H1 (cell line): ENCODE measurements at regions not wholly inside any gene's neighbourhood (a gene's known extent, or its start where the extent isn't known, plus 50 kb on each side); places are given as distances from the start of the nearest gene placed in this dataset.
"Not testable (repeated sequence)": the region's sequence is repeated elsewhere in the genome, so short reads cannot be mapped to it uniquely, and the experiment has no call there.

ENCODE experiments used
- CTCF ChIA-PET: fragments of 300-600 bp; sonication (Branson Sonifier 250); formaldehyde crosslinking; loops from one replicate; lab custom pipeline; 2021; ENCODE audit not compliant: partially characterized antibody; lab: Charles Lee
- POLR2A ChIA-PET: fragments of 300-600 bp; sonication (Branson Sonifier 250); formaldehyde crosslinking; loops from one replicate; lab custom pipeline; 2021; ENCODE audit warnings: inconsistent platforms; ENCODE audit not compliant: partially characterized antibody; lab: Charles Lee
- DNase-seq, 2 experiments: peaks; one replicate each; pipeline versions ENCODE4 v3.0.0 to v3.0.0-alpha.2; 2010 to 2022; ENCODE audit warnings: low spot score in 2 of 2, low read depth in 1 of 2, mixed read lengths in 1 of 2
- FAIRE-seq: peaks from 2 replicates; lab custom pipeline; 2011; peaks lifted over from hg19 to GRCh38; lab: Jason Lieb, UNC
- H2AFZ ChIP-seq: 2 replicates; pipeline ENCODE4 v1.8.1; 2012; ENCODE audit warnings: low read length, inconsistent platforms
- H2AK5ac ChIP-seq: 2 replicates; pipeline ENCODE4 v1.6.1; 2013; ENCODE audit warnings: low read depth, low read length
- H2BK120ac ChIP-seq: replicated peaks from 2 replicates; pipeline ENCODE3; 2013; ENCODE audit warnings: low read depth, low read length, inconsistent platforms
- H2BK12ac ChIP-seq: 2 replicates; pipeline ENCODE4 v1.6.1; 2013; ENCODE audit warnings: low read depth, low read length
- H2BK15ac ChIP-seq: 2 replicates; pipeline ENCODE4 v1.6.1; 2013; ENCODE audit warnings: low read length
- H2BK20ac ChIP-seq: 2 replicates; pipeline ENCODE4 v1.6.1; 2013; ENCODE audit warnings: low read length
- H2BK5ac ChIP-seq: 2 replicates; pipeline ENCODE4 v1.6.1; 2013; ENCODE audit warnings: low read depth, low read length
- H3K14ac ChIP-seq: 2 replicates; pipeline ENCODE4 v1.6.1; 2013; ENCODE audit warnings: inconsistent platforms; ENCODE audit not compliant: insufficient read length
- H3K18ac ChIP-seq: 2 replicates; pipeline ENCODE4 v1.6.1; 2013; ENCODE audit warnings: low read length; ENCODE audit errors: extremely low read depth
- H3K23ac ChIP-seq: 2 replicates; pipeline ENCODE4 v1.6.1; 2013; ENCODE audit warnings: inconsistent platforms; ENCODE audit not compliant: insufficient read length
- H3K23me2 ChIP-seq: 2 replicates; pipeline ENCODE4 v1.6.1; 2013; ENCODE audit warnings: low read depth, low read length
- H3K27ac ChIP-seq: 2 replicates; pipeline ENCODE4 v1.6.1; 2011; ENCODE audit warnings: low read depth, low read length, inconsistent platforms
- H3K27me3 ChIP-seq, 4 experiments: replicated peaks in 1 of 4; 1 replicate in 1 of 4; 2 replicates in 3 of 4; pipeline versions ENCODE4 v1.6.1 to v1.8.1; 2011 to 2013; ENCODE audit warnings: low read length in 3 of 4, mild to moderate bottlenecking in 3 of 4, inconsistent platforms in 2 of 4, mixed read lengths in 2 of 4, moderate library complexity in 1 of 4; ENCODE audit not compliant: control insufficient read depth in 3 of 4, insufficient read depth in 3 of 4; ENCODE audit errors: extremely low read depth in 1 of 4
- H3K36me3 ChIP-seq, 4 experiments: 2 replicates each; pipeline versions ENCODE4 v1.6.1 to v1.8.1; 2011 to 2013; ENCODE audit warnings: mild to moderate bottlenecking in 4 of 4, low read length in 3 of 4, moderate library complexity in 2 of 4, control low read depth in 1 of 4, inconsistent platforms in 1 of 4; ENCODE audit not compliant: insufficient read depth in 4 of 4, control insufficient read depth in 2 of 4
- H3K4ac ChIP-seq: replicated peaks from 2 replicates; pipeline ENCODE3; 2013; ENCODE audit warnings: low read length, low read depth, mixed read lengths, inconsistent platforms; ENCODE audit not compliant: insufficient read length
- H3K4me1 ChIP-seq, 4 experiments: replicated peaks in 1 of 4; 1 replicate in 1 of 4; 2 replicates in 3 of 4; pipeline versions ENCODE4 v1.6.1 to v1.8.1; 2011 to 2013; ENCODE audit warnings: low read length in 3 of 4, inconsistent platforms in 2 of 4, mixed read lengths in 1 of 4; ENCODE audit not compliant: insufficient read depth in 4 of 4, control insufficient read depth in 3 of 4
- H3K4me2 ChIP-seq, 2 experiments: 2 replicates each; pipeline versions ENCODE4 v1.6.1 to v1.8.1; 2011 to 2013; ENCODE audit warnings: low read depth in 2 of 2, low read length in 2 of 2, control low read depth in 1 of 2, inconsistent platforms in 1 of 2, mild to moderate bottlenecking in 1 of 2; ENCODE audit not compliant: insufficient read depth in 1 of 2
- H3K4me3 ChIP-seq, 4 experiments: fragments of 200-600, 300-600 bp in 1 of 4; sonication (generic), shearing (Covaris generic), sonication (Bioruptor Twin) in 1 of 4; 2 replicates each; pipeline versions ENCODE4 v1.5.1 to v1.8.1; 2011 to 2016; ENCODE audit warnings: low read length in 4 of 4, low read depth in 3 of 4, control low read depth in 2 of 4, inconsistent platforms in 2 of 4, mild to moderate bottlenecking in 2 of 4, mixed read lengths in 1 of 4, moderate library complexity in 1 of 4; ENCODE audit not compliant: insufficient read depth in 2 of 4; ENCODE audit errors: extremely low read depth in 1 of 4
- H3K56ac ChIP-seq: replicated peaks from 2 replicates; pipeline ENCODE3; 2013; ENCODE audit warnings: low read depth, mild to moderate bottlenecking, mixed read lengths, low read length, inconsistent platforms; ENCODE audit not compliant: insufficient read length
- H3K79me1 ChIP-seq: 2 replicates; pipeline ENCODE4 v1.6.1; 2013; ENCODE audit warnings: low read depth, low read length, control low read depth
- H3K79me2 ChIP-seq, 2 experiments: 2 replicates each; pipeline versions ENCODE4 v1.6.1 to v1.8.1; 2012 to 2013; ENCODE audit warnings: low read length in 2 of 2, mild to moderate bottlenecking in 2 of 2, inconsistent platforms in 1 of 2; ENCODE audit not compliant: insufficient read depth in 2 of 2, control insufficient read depth in 1 of 2
- H3K9ac ChIP-seq, 4 experiments: replicated peaks in 1 of 4; 1 replicate in 1 of 4; 2 replicates in 3 of 4; pipeline versions ENCODE4 v1.6.1 to v1.8.1; 2011 to 2013; ENCODE audit warnings: low read depth in 3 of 4, low read length in 3 of 4, control low read depth in 2 of 4, mild to moderate bottlenecking in 2 of 4, moderate library complexity in 2 of 4, inconsistent platforms in 1 of 4; ENCODE audit errors: extremely low read depth in 1 of 4
- H3K9me3 ChIP-seq, 2 experiments: 2 replicates each; pipeline versions ENCODE4 v1.6.1 to v1.8.1; 2012 to 2013; ENCODE audit warnings: mild to moderate bottlenecking in 2 of 2, moderate library complexity in 2 of 2, control low read depth in 1 of 2, inconsistent platforms in 1 of 2, low read depth in 1 of 2, low read length in 1 of 2, mixed read lengths in 1 of 2; ENCODE audit not compliant: insufficient read depth in 2 of 2
- H4K20me1 ChIP-seq, 2 experiments: replicated peaks in 1 of 2; 2 replicates each; pipeline versions ENCODE3 to v1.8.1; 2011 to 2013; ENCODE audit warnings: inconsistent platforms in 2 of 2, low read length in 2 of 2, mild to moderate bottlenecking in 1 of 2; ENCODE audit not compliant: insufficient read depth in 2 of 2, control insufficient read depth in 1 of 2
- H4K5ac ChIP-seq: 2 replicates; pipeline ENCODE4 v1.6.1; 2013; ENCODE audit warnings: low read length, low read depth, mixed read lengths, inconsistent platforms; ENCODE audit not compliant: insufficient read length
- H4K8ac ChIP-seq: 2 replicates; pipeline ENCODE4 v1.8.0; 2013; ENCODE audit warnings: mild to moderate bottlenecking, moderate library complexity, low read length, inconsistent platforms; ENCODE audit not compliant: insufficient read depth; ENCODE audit errors: extremely low read depth
- H4K91ac ChIP-seq: replicated peaks from 2 replicates; pipeline ENCODE3; 2013; ENCODE audit warnings: low read length, mixed read lengths, inconsistent platforms; ENCODE audit not compliant: insufficient read length
- RBBP5 ChIP-seq: IDR thresholded peaks from 2 replicates; pipeline ENCODE4 v1.7.1; 2012; ENCODE audit warnings: low read depth, mild to moderate bottlenecking, inconsistent platforms, low read length, moderate library complexity, borderline replicate concordance
- WGBS, 2 experiments: shearing (Covaris generic) in 1 of 2; methylation state at CpG; one replicate each; pipeline versions ENCODE4 v1.1.6 to v1.1.7; 2013 to 2015; ENCODE audit warnings: low lambda C conversion rate in 2 of 2, mixed read lengths in 2 of 2, inconsistent platforms in 1 of 2, low coverage in 1 of 2, missing lambda C conversion rate in 1 of 2; ENCODE audit not compliant: insufficient replicate concordance in 2 of 2, insufficient coverage in 1 of 2, insufficient read length in 1 of 2; ENCODE audit errors: extremely low coverage in 1 of 2, missing lambda C conversion rate in 1 of 2; 5-methylcytosine and 5-hydroxymethylcytosine counted together

DNA sequence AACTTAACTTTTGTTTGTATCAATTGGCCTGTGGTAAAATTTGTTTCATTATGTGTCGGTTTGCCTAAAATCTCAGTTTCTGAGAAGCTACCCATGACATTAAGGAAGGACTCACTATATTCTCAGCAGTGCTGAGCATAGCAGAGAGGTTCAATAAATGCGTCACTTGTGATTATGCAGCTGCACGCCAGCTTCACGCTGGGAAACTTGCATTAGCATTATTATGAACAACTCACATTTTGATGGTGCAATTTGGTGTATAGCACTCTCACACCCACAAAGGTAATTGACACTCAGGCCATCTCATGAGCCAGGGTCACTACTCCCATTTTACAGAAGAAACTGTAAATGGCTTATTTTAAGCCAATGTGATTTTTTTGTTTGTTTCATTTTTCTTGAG lies 80.6 kb upstream of the SALL1 start:
- H2BK20ac ChIP-seq, result peak overlapping the region; percentile 62; the same call in 1 of the 2 replicates
- H3K4ac ChIP-seq, result no peak overlapping the region
- H2AK5ac ChIP-seq, result no peak overlapping the region
- 95% methylated on average over 4 of the region's 4 CpGs; no CpG with 5 or more reads in 1 of the 2 experiments for WGBS, 2 experiments
- no peak overlapping the region for H3K23ac ChIP-seq
- H3K4me2 ChIP-seq, result no peak overlapping the region
- no peak overlapping the region for H3K56ac ChIP-seq
- H3K9ac ChIP-seq, result no peak overlapping the region
- no peak for FAIRE-seq
- H3K9me3 ChIP-seq, result no peaks in the 10 kb centered on the region
- H3K14ac ChIP-seq, result no peak overlapping the region
- ChIA-PET POLR2A (no interaction called here), CTCF (no interaction called here)
- peak overlapping the region; percentile 50 for H2BK120ac ChIP-seq
- H4K20me1 ChIP-seq, result no peaks in the 10 kb centered on the region
- H2AFZ ChIP-seq, result no peak overlapping the region
- H3K79me1 ChIP-seq, result no peaks in the 10 kb centered on the region
- H4K8ac ChIP-seq, result no peak overlapping the region
- no peak overlapping the region for H3K27ac ChIP-seq
- H2BK12ac ChIP-seq, result no peak overlapping the region
- DNase-seq, result no peak
- H3K36me3 ChIP-seq, result no peaks in the 10 kb centered on the region
- H2BK15ac ChIP-seq, result peak overlapping the region; percentile 53; the same call in 1 of the 2 replicates
- no peaks in the 10 kb centered on the region for H3K79me2 ChIP-seq
- H3K4me3 ChIP-seq, result no peak overlapping the region
- no peaks in the 10 kb centered on the region for H3K23me2 ChIP-seq
- H4K5ac ChIP-seq, result no peak overlapping the region
- H3K27me3 ChIP-seq, result no peaks in the 10 kb centered on the region
- peaks cover 0 to 7% (median 4%) of the 10 kb centered on the region in 4 experiments; a peak in 4 of 7 replicates for H3K4me1 ChIP-seq
- no peak for TF ChIP-seq RBBP5
- no peak overlapping the region for H2BK5ac ChIP-seq
- H4K91ac ChIP-seq, result no peak overlapping the region
- no peak overlapping the region for H3K18ac ChIP-seq

DNA sequence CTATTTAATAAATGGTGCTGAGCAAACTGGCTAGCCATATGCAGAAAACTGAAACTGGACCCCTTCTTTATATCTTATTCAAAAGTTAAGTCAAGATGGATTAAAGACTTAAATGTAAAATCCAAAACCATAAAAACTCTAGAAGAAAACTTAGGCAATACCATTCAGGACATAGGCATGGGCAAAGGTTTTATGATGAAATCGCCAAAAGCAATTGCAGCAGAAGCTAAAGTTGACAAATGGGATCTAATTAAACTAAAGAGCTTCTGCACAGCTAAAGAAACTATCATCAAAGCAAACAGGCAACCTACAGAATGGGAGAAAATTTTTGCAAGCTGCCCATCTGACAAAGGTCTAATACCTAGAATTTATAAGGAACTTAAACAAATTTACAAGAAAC lies 79.0 kb upstream of the SALL1 start:
- H3K36me3 ChIP-seq, H3K14ac ChIP-seq, H2BK20ac ChIP-seq, H4K20me1 ChIP-seq, H2BK120ac ChIP-seq, H3K79me1 ChIP-seq, H3K79me2 ChIP-seq, H4K91ac ChIP-seq, H3K18ac ChIP-seq, H3K4me3 ChIP-seq, H3K4ac ChIP-seq, POLR2A ChIA-PET, FAIRE-seq, H3K23ac ChIP-seq, H2AK5ac ChIP-seq, H3K9ac ChIP-seq, H2BK5ac ChIP-seq, H3K9me3 ChIP-seq, H3K27ac ChIP-seq, H3K56ac ChIP-seq, H4K5ac ChIP-seq, H3K23me2 ChIP-seq, H2AFZ ChIP-seq, H4K8ac ChIP-seq, H3K27me3 ChIP-seq, H3K4me1 ChIP-seq, H2BK12ac ChIP-seq, H3K4me2 ChIP-seq, H2BK15ac ChIP-seq, DNase-seq: not testable (repeated sequence)
- CTCF ChIA-PET, result interaction anchor here (0.7 kb wide), 1 partner anchor 124 kb away, joined by 3 read pairs; no protein-coding TSS in a partner anchor
- 95% methylated on average over 1 of the region's 1 CpG; no CpG with 5 or more reads in 1 of the 2 experiments for WGBS, 2 experiments
